Ascending aorta (tissue), 2 donors: ENCODE measurements at regions not wholly inside any gene's neighbourhood (a gene's known extent, or its start where the extent isn't known, plus 50 kb on each side); places are given as distances from the start of the nearest gene placed in this dataset.
"Not testable (repeated sequence)": the region's sequence is repeated elsewhere in the genome, so short reads cannot be mapped to it uniquely, and the experiment has no call there.

Source experiments
- DNase-seq, 2 donors: peaks; one replicate each; pipeline ENCODE4 v3.0.0-alpha.2; 2019; ENCODE audit warnings: low spot score in 2 of 2
- H3K27ac ChIP-seq, 2 donors: fragments of 200-600 bp; sonication (generic); one replicate each; pipeline ENCODE4 v1.5.1; 2016 to 2017; ENCODE audit warnings: mild to moderate bottlenecking in 1 of 2
- H3K27me3 ChIP-seq: fragments of 200-600 bp; sonication (generic); one replicate; pipeline ENCODE4 v1.5.1; 2017
- H3K36me3 ChIP-seq, 2 donors: fragments of 200-600 bp; sonication (generic); one replicate each; pipeline ENCODE4 v1.5.1; 2016
- H3K4me1 ChIP-seq, 2 donors: fragments of 200-600 bp; sonication (generic); one replicate each; pipeline ENCODE4 v1.5.1; 2016 to 2017; ENCODE audit warnings: mild to moderate bottlenecking in 1 of 2
- H3K4me3 ChIP-seq, 2 donors: fragments of 200-600 bp; sonication (generic); one replicate each; pipeline ENCODE4 v1.5.1; 2016 to 2017; ENCODE audit warnings: mild to moderate bottlenecking in 1 of 2
- H3K9me3 ChIP-seq, 2 donors: fragments of 200-600 bp; sonication (generic); one replicate each; pipeline ENCODE4 v1.5.1; 2016
- intact Hi-C: fragments of 100-400 bp; cut with DNase I; formaldehyde crosslinking; loops from one replicate; pipeline ENCODE4 v1.15.1; 2023
- TF ChIP-seq, protein P1 (sequence below), 3 experiments: fragments of 200-600 bp in 2 of 3; fragments of 450-650 bp in 1 of 3; sonication (generic) in 2 of 3; IDR thresholded peaks; one replicate each; pipeline ENCODE4 v1.5.1; 2016 to 2019; ENCODE audit warnings: antibody characterized with exemption in 3 of 3, mild to moderate bottlenecking in 1 of 3, moderate library complexity in 1 of 3

DNA sequence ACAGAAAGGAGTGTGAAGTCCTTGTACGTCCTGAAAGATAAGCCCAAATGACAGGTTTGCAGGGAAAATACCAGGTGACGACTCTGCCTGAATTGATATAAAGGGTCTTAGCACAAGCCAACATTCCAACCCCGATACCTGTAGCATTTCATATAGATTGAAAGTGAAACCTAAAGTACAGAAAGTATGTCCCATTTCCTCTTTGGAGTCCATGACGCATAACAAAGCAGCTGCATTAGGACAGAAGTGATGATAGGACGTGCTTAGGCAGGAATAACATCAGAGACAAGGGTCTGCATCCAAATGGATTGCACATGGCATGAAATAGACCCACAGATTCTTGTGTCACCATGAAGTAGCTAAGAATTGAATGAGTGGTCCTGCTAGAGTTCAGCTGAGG, 187.0 kb upstream of the ROBO1 start:
- Histone ChIP-seq H3K27me3 (no peaks in the 10 kb centered on the region), H3K36me3 (no peaks in the 10 kb centered on the region), H3K4me1 (no peaks in the 10 kb centered on the region), H3K27ac (no peak overlapping the region), H3K9me3 (no peaks in the 10 kb centered on the region), H3K4me3 (no peak overlapping the region)
- DNase-seq, result no peak
- TF ChIP-seq, protein P1, sequence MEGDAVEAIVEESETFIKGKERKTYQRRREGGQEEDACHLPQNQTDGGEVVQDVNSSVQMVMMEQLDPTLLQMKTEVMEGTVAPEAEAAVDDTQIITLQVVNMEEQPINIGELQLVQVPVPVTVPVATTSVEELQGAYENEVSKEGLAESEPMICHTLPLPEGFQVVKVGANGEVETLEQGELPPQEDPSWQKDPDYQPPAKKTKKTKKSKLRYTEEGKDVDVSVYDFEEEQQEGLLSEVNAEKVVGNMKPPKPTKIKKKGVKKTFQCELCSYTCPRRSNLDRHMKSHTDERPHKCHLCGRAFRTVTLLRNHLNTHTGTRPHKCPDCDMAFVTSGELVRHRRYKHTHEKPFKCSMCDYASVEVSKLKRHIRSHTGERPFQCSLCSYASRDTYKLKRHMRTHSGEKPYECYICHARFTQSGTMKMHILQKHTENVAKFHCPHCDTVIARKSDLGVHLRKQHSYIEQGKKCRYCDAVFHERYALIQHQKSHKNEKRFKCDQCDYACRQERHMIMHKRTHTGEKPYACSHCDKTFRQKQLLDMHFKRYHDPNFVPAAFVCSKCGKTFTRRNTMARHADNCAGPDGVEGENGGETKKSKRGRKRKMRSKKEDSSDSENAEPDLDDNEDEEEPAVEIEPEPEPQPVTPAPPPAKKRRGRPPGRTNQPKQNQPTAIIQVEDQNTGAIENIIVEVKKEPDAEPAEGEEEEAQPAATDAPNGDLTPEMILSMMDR (IDR thresholded peaks at IDR 0.05), result no peak
- intact Hi-C loops, result no loop called here

DNA sequence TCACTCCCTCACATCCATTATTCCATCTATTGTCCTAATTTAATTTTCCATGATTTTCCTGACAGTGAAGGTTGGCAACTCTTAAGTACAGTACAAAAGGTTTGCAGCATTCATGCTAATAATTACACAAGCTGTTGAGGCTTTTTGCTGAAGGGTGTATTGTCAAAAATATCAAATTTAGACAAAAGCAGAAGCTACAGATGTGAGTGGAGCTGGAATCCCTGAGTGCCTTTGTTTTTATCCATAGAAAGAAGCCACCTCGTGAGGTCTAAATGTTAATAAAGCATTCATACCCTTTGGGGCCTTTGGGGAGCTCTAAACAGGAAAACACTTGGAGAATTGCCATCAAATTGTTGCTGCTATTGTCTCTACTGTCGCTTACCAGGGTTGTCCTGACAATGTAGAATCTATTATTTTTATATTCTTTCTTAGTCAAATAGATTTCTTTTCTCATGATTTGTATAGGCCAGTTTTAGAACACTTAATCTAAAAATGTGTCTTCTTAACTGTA, 185.8 kb upstream of the ROBO1 start:
- Histone ChIP-seq H3K36me3 (no peaks in the 10 kb centered on the region), H3K27ac (no peak overlapping the region), H3K9me3 (no peaks in the 10 kb centered on the region), H3K4me3 (no peak overlapping the region), H3K4me1 (no peaks in the 10 kb centered on the region), H3K27me3 (no peaks in the 10 kb centered on the region)
- DNase-seq, result no peak
- TF ChIP-seq, protein P1 (IDR thresholded peaks at IDR 0.05), result no peak
- intact Hi-C loops, result no loop called here

DNA sequence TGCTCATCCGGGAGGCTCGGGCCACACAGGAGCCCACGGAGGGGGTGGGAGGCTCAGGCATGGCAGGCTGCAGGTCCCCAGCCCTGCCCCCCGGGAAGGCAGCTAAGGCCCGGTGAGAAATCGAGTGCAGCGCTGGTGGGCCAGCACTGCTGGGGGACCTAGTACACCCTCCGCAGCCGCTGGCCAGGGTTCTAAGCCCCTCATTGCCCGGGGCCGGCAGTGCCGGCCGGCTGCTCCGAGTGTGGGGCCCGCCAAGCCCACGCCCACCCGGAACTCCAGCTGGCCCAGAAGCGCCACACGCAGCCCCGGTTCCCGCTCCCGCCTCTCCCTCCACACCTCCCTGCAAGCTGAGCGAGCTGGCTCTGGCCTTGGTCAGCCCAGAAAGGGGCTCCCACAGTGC, 183.6 kb upstream of the ROBO1 start:
- H3K4me3 ChIP-seq, H3K4me1 ChIP-seq, DNase-seq, H3K27ac ChIP-seq, H3K36me3 ChIP-seq, H3K9me3 ChIP-seq, H3K27me3 ChIP-seq, intact Hi-C loops: not testable (repeated sequence)

DNA sequence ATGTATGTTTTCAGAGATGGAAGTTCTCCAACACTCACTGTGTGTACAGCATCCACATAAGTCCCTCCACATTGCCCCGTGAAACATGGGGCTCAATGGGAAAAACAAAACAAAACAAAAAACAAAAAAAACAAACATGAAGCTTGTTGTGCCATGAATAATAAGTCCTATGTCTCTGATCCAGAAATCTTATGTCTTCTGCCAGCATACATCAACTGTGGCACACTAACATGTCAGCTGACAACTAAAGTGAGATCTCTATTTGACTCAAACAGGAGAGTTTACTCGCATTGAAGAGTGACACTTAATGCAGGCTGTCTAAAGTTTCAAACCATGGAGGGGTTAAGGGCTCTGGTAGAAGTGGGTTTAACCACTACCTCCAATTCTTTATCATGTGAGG, 180.2 kb upstream of the ROBO1 start:
- TF ChIP-seq, protein P1 (IDR thresholded peaks at IDR 0.05), result no peak
- Histone ChIP-seq H3K27me3 (no peaks in the 10 kb centered on the region), H3K9me3 (no peaks in the 10 kb centered on the region), H3K36me3 (no peaks in the 10 kb centered on the region), H3K27ac (no peak overlapping the region), H3K4me1 (no peaks in the 10 kb centered on the region), H3K4me3 (no peak overlapping the region)
- intact Hi-C loops, result no loop called here
- no peak for DNase-seq

DNA sequence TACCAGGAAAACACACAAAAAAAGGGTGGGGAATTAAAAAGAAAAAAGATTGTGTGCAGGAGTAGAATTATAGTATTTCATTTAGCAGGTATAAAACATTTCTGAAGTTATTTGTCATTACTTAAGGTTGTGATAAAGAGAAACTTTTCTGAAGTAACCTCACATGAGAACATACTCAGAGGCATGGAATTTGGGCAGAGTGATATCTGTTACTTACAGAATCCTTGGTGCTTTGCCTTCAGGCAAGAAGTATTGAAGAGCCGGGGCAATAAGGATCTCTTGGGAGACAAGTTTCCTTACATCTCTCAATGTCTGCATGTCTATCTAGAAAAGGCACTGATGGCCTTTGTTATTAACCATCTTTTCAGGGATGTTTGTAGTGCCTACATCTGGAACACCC, 179.7 kb upstream of the ROBO1 start:
- intact Hi-C loops, result no loop called here
- no peak overlapping the region for H3K27ac ChIP-seq
- no peak for DNase-seq
- TF ChIP-seq, protein P1 (IDR thresholded peaks at IDR 0.05), result no peak
- no peaks in the 10 kb centered on the region for H3K9me3 ChIP-seq
- no peaks in the 10 kb centered on the region for H3K36me3 ChIP-seq
- H3K27me3 ChIP-seq, result no peaks in the 10 kb centered on the region
- no peaks in the 10 kb centered on the region for H3K4me1 ChIP-seq
- H3K4me3 ChIP-seq, result no peak overlapping the region

DNA sequence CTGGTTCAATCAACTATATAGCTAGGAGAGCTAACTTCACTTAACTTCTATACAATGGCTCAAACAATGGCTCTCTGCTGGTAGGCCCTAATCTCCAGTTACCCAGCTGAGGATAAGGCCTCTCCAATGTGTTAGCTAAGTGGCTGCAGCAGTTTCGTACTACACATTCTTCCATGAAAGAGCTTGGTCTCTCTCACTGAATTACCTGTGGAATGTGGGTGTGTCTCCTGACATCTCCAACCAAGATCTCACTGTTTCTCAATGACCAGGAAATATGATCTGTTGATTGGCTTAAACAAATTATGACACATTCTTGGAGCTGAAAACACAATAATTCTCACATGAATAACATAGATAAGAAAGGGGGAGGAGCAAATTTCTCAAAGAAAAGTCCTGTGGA, 169.8 kb upstream of the ROBO1 start:
- Histone ChIP-seq H3K4me3 (no peak overlapping the region), H3K4me1 (no peaks in the 10 kb centered on the region), H3K27me3 (no peaks in the 10 kb centered on the region), H3K27ac (no peak overlapping the region), H3K9me3 (no peaks in the 10 kb centered on the region), H3K36me3 (no peaks in the 10 kb centered on the region)
- DNase-seq, result no peak
- intact Hi-C loops, result no loop called here
- TF ChIP-seq, protein P1 (IDR thresholded peaks at IDR 0.05), result no peak
